NCI-H2171 treated with DMSO at 0.1 percent for 48 hours (cell line): ENCODE measurements at regions not wholly inside any gene's neighbourhood (a gene's known extent, or its start where the extent isn't known, plus 50 kb on each side); places are given as distances from the start of the nearest gene placed in this dataset.

Source experiments
- DNase-seq: peaks from one replicate; lab custom pipeline; 2025; lab: John Stamatoyannopoulos, UW

DNA sequence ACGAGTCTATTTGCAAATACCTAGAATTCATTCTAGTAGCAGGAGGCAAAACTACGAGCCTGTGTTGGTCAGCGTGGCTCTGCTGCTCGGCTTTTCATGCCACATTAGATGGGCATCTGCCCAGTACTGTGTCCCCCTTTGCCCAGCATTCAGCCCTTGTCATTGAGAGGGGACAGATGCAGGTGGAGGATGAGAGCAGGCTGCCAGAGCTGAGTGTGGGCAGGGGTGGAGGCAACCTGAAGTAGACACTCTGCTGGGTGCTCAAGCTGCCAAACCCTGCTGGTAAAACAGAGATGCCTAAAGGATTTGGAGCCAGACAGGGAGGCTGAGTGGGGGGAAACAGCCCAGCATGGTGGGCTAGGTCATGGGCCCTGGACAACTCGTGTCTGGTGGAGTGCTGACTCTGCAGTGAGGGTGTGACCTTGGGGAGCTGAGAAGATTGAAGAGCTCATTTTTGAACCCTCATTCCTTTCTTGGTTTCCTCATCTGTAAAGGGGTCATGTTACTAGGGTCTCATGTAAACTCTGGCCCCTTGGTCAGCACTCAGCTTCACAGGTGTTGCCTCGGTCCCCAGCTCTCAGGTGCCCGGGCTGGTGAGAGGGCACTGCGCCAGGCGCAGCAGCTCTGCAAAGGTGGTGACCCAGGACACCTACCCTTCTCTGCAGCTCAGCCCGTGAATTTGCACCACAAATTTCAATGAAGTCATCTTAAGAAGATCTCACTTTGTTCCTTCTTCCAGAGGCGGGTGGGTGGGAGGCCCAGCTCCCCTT is 64.2 kb upstream of the BHLHE23 start:
- DNase-seq: no peak

DNA sequence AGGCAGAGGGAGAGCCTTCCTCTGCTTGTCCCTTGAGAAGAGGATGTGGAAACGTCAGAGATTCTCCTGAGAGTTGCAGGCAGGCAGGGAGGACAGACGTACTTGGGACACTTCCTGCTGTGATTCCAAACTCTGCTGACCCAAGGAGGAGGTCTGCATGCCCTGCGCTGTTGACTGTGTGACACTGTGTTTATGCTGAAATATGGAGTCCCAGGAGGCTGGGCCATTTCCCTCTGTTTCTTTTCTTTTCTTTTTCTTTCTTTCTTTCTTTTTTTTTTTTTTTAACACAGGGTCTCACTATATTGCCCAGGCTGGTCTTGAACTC is 63.5 kb upstream of the BHLHE23 start:
- no peak for DNase-seq

DNA sequence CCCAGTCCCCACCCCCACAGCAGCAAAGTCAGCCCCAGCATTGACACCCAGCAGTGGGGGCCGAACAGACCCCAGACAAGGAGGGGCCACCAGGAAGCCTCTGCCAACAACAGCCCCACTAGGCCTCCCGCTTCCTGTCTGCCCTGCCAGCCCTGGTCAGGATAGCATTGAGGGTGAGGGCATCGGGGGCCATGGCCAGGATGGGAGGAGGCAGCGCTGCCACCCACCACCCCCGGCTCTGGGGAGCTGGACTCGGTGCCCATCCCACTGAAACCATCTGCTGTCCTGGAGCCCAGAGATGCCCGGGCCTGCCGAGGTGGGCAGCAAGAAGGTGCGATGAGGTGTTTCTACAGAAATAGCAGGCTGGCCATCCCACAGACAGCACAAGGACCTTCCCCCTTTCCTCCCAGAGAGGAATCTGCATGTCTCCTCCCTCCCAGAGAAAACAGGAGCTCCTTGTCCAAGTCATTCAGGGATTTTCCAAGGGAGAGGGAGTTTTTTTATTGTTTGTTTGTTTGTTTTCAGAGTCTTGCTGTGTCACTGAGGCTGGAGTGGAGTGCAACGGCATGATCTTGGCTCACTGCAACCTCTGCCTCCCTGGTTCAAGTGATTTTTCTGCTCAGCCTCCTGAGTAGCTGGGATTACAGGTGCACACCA is 62.1 kb upstream of the BHLHE23 start:
- DNase-seq: no peak

DNA sequence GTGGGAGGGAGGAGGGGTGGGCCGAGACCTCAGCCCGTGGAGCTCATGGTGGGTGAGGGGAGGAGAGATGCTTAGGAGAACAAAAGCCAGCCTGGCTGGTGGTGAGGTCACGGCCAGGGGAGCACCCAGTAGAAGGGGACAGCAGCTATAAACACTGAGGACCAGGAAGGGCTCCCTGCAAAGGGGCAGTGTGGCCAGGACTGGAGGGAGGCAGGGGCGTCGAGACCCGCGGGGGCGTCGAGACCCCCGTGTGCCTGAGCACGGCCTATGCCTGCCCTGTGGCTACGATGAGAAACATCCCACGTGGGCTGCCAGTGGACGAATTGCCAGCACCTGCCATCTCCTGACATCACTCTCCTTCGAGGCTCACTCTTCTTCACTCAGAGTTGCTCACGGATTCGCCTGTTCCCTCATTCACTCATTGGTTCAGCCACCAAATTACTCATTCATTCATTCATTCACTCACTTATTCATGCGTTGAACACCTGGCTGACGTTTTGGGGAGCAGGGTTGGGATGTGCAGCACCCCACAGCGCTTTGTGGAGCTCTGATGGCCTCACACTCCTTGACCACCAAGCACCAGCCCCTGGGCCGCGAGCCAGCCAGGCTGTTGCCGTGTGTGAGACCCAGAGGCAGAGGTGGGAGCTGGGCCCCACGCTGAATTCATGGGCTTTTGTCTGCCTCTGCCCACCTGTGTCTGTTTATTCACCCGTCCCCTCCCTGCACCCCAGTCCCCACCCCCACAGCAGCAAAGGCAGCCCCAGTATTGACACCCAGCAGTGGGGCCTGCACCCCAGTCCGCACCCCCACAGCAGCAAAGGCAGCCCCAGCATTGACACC is 61.2 kb upstream of the BHLHE23 start:
- DNase-seq: no peak

DNA sequence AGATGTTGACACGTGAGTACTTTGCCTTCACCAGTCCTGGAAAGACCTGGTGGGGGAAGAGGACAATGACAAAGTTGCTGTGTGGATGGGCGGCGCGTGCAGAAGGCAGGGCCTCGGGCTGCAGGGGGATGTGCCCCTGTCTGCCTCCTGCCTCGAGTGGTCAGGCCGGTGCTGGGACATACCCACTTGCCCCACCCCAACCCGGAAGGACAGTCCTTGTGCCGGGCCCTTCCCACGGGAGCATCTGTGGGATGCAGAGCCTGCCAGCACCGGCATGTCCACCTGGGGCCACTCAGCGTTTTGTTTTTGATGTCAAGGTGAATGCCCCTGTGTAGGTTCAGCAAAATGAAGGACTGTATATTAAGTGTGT is 60.5 kb upstream of the BHLHE23 start:
- DNase-seq: no peak

DNA sequence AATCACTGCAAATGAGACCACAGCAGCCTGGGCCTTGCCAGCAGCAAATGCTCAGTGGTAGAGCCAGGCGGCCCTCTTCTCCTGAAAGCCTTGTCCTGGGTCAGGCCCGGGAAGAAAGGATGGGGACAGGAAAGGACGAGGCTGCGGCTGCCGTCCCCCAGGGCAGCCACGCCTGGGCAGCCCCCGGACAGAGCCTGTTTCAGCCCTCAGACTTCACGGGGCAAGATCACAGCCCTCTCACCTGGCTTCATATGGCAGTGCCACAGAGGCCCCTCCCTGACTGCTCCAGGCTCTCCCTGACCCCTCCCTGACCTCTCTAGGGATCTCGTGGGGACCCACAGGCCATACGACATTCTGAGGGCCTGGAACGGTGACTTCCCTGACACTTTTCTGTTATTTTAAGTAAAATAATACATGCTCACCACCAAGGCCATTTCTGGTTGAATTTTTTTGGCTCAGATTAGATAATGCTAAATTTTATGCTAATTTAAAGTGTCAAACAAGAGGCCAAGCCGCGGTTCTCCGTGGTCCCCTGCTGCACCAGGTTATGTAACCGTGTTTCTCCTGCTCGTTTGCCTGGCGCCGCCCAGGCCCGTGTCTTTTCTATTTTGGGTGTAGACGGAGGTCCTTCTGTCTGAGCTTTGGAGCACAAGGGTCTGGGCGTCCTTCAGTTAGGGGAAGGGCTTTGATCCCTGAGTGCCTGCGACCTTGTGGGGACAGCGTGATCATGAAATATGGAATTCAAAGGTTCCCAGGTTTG is 59.9 kb upstream of the BHLHE23 start:
- no peak for DNase-seq

DNA sequence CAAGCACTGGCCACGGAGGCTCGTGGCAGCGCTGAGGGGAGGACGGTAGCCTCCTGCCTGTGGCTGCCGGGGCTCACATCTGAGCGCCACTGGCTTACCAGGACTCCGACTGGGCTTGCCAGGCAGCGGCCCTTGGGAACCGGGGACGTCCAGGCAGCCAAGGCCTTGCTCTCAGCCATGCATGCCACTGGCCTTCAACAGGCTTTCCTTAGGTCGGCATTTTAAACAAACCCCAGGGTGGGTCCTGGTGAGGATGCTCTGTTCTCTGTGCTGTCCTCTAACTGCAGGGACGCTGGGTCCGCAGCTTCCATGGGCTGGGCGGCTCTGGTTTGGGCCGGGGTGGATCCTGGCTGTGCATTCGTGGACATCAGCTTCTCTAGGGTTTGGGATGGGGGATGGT is 59.1 kb upstream of the BHLHE23 start:
- DNase-seq: no peak

DNA sequence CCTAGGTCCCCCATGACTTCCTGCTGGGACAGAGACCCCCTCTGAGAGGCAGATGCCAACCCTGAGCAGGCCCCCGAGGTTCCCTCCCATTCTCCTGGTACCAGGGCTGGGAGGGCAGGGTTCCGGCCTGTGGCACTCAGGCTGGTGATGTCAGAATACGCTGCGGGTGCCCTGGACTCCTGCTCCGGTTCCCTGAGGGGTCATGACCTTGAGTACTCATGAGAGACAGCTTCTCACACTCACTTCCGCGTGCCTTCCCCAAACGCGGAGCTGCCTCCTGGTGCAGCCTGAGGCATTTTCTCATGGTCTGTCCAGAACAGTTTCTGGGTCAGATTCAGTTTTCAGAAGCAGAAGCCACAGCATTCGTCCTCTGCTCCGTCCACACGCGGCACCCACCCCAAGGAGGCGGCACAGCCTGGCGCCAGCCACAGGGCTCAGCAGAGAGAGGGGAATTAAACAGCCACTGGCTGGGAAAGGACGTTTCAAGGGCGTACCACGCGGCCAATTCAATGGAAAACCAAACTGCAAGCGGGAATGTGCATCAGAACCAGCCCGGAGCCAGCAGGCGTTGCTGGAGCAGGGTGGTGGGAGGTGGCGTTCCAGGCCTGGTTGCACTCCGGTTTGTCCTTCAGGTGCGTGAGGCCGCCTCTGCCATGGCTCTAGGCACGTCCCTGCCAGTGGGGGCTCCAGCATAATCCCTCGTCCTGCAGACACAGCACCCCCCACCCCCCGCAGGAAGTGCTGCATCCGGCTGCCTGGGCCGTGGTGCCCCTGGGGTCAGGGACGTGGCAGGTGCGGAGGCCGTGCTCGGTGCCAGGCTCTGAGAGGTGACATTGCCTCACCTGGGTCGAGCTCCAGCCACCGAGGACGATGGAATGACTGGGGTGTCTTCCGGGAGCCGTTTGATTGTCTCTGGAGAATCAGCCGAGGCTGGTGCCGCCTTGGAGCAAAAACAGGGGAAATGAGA is 58.3 kb upstream of the BHLHE23 start:
- no peak for DNase-seq

DNA sequence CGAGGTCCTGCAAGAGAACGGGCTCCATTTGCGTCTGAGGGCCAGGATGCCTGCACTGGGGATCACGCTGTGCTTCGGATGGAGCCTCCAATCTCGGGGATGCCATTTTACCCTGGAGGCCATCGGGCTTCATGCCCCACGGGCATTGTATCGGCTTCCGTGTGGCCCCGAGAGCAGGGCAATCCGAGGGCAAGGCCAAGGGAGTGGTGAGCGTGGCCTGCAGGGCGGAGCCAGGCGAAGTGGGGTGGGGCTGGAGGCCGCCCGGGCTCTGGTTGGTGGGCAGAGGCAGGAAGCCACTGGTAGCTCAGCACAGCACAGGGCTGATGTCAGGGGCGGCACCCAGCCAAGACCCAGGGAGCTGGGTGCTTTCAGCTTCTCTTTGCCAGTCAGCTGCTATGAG is 57.5 kb upstream of the BHLHE23 start:
- no peak for DNase-seq

DNA sequence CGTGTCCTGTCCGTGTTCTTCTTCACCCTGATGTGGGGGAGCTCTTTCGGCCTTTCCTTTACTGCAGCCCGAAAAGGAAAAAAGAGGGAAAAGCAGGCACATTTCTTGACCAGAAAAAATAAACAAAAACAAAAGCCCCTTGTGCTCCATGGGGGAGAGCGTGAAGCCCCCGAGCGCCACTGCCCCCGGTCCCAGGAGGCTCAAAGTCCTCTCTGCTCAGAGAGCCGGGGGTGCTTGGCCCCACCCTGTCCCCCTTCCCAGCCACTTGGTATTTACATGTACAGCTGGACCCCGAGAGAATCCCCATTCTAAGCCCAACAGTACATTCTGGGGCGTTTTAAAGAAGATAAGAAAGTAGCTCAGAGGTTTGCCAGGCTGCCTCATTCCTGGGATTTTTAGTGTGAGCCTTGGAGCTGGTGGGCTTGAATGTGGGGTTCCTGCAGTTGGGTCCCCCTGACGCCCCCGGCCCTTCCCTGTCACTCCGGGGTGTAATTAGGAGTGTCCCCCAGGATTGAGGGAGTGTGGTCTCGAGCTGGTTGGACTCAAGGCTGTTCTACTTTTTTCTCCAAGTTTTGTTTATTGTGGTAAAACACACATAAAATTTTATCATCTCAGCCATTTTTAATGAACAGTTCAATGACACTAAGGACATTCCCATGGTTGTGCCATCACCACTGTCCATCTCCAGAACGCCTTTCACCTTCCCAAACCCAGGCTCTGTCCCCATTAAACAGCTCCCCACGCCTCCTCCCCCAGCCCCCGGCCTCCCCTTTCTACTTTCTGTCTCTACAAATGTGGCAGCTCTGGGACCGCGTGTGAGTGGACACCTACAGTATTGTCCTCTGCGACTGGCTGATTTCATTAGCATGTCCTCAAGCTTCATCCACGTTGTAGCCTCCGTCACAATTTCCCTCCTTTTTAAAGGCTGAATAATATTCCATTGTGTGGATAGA is 55.7 kb upstream of the BHLHE23 start:
- no peak for DNase-seq

DNA sequence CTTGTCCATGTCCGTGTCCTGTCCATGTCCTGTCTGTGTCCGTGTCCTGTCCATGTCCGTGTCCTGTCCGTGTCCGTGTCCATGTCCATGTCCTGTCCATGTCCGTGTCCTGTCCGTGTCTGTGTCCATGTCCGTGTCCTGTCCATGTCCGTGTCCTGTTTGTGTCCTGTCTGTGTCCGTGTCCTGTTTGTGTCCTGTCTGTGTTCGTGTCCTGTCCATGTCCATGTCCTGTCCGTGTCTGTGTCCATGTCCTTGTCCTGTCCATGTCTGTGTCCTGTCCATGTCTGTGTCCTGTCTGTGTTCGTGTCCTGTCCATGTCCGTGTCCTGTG is 55.0 kb upstream of the BHLHE23 start:
- no peak for DNase-seq

DNA sequence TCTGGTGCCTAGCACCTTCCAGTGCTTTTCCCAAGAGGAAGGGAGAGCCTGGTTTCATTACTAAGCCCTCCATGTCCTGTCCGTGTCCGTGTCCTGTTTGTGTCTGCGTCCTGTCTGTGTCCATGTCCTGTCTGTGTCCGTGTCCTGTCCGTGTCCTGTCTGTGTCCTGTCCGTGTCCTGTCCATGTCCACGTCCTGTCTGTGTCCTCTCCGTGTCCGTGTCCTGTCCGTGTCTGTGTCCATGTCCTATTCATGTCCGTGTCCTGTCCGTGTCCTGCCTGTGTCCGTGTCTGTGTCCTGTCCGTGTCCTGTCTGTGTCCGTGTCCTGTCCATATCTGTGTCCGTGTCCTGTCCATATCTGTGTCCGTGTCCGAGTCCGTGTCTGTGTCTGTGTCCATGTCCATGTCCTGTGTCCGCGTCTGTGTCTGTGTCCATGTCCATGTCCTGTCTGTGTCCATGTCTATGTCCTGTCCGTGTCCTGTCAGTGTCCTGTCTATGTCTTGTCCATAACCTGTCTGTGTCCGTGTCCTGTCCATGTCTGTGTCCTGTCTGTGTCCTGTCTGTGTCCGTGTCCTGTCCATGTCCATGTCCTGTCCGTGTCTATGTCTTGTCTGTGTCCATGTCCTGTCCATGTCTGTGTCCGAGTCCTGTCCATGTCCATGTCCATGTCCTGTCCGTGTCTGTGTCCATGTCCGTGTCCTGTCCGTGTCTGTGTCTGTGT is 54.4 kb upstream of the BHLHE23 start:
- no peak for DNase-seq

DNA sequence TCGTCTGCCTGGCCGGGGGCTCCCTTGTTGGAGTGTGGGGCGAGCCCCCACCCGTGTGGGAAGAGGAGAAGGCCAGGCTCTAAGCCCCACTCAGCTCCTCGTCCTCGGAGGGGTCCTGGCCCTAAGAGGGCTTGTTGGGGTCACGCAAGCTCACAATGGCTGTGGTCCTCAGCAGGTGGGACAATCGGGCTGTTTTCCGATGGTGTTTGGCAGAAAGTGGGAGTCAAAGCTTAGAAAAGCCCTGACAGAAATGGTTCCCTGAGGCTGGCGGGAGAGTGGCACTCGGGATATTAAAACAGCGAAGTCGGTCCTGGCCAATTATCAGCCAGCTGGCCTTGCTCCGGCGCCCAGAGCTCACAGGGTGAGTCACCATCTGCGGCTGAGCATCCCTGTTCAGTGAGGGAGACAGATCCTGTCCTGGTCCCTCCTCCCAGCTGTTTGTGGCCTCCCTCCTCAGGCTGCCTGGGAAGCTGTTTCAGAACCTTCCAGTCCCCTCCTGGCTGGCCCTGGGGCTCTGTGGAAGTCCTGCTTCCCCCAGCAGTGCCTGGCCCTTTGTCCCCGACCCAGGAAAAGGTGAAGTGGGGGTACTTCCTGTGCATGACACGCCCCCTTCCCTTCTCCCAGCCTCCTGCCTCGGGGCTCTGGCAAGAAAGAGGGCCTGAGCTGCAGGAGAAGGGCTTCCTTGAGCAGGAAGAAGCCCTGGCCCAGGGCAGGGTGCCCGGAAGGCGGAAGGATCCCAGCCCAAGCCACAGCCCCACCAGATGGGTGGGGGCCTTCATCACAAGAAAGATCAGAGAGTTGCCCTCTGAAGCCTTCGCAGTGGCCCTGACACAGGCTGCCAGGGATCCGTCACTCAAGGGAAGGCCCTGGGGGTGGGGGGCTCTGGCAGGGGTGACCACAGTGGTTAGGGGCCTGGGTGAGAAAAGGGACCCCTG is 53.6 kb upstream of the BHLHE23 start:
- peak; percentile 90 for DNase-seq

DNA sequence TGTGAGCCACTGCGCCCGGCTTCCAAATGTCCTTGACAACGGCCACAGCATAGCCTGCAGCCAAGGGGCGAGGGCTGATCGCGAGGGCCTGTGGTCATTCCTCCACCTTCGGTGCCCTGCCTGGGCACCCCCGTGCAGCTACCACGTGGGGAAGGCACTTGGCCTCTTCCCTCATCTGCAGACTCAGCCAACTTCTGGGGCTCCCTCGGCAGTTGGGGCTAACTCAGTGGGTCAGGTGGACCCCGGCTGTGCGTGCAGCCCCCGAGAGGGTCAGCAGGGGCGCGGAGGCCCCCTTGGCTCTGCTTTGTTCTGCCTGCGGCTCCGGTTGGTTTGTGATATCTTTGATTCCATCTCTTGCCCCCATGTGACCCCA is 52.9 kb upstream of the BHLHE23 start:
- DNase-seq: no peak

DNA sequence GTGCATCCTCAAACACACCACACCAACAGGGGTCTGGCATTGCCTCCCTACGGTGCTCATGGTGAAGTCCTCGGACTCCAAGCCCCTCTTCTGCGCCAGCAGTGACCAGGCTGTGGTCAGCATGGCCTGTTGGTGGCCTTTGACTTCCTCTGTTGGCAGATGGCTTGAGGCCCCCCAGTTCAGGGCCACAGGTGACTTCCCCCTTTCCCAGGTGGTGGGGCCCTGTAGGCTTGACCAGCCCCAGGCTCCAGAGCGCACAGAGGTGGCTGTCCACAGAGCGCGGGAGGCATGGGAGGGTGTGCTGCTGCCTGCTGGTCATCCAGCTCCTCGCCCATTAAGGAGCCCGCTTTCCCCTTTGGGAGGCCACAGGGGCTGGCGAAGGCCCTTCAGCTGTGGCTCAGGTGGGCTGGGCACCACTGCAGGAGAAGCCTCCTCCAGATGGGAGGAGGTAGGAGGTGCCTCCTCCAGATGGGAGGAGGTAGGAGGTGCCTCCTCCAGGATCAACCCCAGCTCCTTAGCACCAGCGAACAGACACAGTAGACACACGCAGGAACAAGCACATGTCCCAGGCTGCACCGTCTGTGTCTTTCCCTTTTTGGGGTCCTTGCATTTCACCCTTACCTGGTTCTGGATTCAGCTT is 52.1 kb upstream of the BHLHE23 start:
- peak; percentile 20 for DNase-seq

DNA sequence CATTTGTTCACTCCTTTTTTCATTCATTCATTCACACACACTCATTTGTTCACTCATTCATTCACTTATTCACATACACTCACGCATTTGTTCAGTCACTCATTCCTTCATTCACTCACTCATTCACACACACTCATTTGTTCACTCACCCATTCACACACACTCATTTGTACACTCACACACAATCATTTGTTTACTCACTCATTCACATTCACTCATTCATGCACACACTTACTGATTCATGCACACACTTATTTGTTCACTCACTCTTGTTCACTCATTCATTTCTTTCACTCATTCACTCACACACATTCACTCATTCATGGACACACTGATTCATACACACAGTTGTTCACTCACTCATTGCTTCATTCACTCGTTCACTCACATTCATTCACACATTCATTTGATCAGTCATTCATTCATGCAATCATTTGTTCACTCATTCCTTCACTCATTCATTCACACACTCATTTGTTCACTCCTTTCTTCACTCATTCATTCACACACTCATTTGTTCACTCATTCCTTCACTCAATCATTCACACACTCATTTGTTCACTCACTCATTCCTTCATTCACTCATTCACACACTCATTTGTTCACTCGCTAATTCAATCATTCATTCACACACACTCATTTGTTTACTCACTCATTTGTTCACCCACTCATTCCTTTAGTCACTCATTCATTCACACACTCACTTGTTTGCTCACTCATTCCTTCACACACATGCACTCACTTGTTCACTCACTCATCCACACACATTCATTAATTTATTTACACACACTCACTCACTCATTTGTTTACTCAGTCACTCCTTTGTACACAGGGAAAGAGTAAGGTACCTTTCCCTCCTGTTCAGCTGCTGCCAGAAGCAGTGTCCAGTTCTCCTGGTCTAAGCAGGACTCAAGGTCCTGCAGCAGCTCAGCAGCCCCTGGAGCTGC is 50.7 kb upstream of the BHLHE23 start:
- DNase-seq: peak; percentile 31
